CD8-positive, alpha-beta memory T cell (primary cell): ENCODE measurements at regions not wholly inside any gene's neighbourhood (a gene's known extent, or its start where the extent isn't known, plus 50 kb on each side); places are given as distances from the start of the nearest gene placed in this dataset.

Source experiments
- CTCF ChIA-PET: fragments of 350-600 bp; sonication (Branson Sonifier 250); formaldehyde crosslinking; loops from one replicate; lab custom pipeline; 2021; ENCODE audit warnings: antibody characterized with exemption; lab: Charles Lee
- POLR2A ChIA-PET: fragments of 350-600 bp; sonication (Branson Sonifier 250); formaldehyde crosslinking; loops from one replicate; lab custom pipeline; 2021; ENCODE audit warnings: antibody characterized with exemption; lab: Charles Lee
- DNase-seq, 5 donors: peaks; one replicate each; pipeline versions ENCODE4 v3.0.0 to v3.0.0-alpha.2; 2020 to 2022; ENCODE audit warnings: mixed read lengths in 1 of 5
- H3K27ac ChIP-seq: one replicate; pipeline ENCODE4 v1.7.0; 2013; ENCODE audit warnings: low read depth, mild to moderate bottlenecking, low read length, moderate library complexity
- H3K27me3 ChIP-seq: 2 replicates; pipeline ENCODE4 v1.7.0; 2013; ENCODE audit warnings: low read length, mild to moderate bottlenecking; ENCODE audit not compliant: insufficient read depth, poor library complexity, severe bottlenecking
- H3K36me3 ChIP-seq: 2 replicates; pipeline ENCODE4 v1.7.0; 2013; ENCODE audit warnings: mild to moderate bottlenecking, low read length, moderate library complexity; ENCODE audit not compliant: insufficient read depth
- H3K4me1 ChIP-seq: 2 replicates; pipeline ENCODE4 v1.7.0; 2013; ENCODE audit warnings: mild to moderate bottlenecking, low read length, moderate library complexity; ENCODE audit not compliant: insufficient read depth
- H3K4me3 ChIP-seq: 2 replicates; pipeline ENCODE4 v1.7.0; 2013; ENCODE audit warnings: mild to moderate bottlenecking, low read length
- H3K9me3 ChIP-seq: 2 replicates; pipeline ENCODE4 v1.7.0; 2013; ENCODE audit warnings: mild to moderate bottlenecking, low read length
- H3K27ac Mint-ChIP-seq, 8 donors: one replicate each; pipeline ENCODE4 v1.8.0; 2020 to 2021; ENCODE audit warnings: mixed read lengths in 8 of 8, mild to moderate bottlenecking in 6 of 8, inconsistent platforms in 3 of 8, moderate library complexity in 3 of 8
- H3K27me3 Mint-ChIP-seq, 2 donors: one replicate each; pipeline ENCODE4 v1.8.0; 2020 to 2021; ENCODE audit warnings: mixed read lengths in 2 of 2, mild to moderate bottlenecking in 1 of 2, moderate library complexity in 1 of 2
- H3K36me3 Mint-ChIP-seq, 3 donors: one replicate each; pipeline ENCODE4 v1.8.0; 2020 to 2021; ENCODE audit warnings: mixed read lengths in 3 of 3, inconsistent platforms in 1 of 3, mild to moderate bottlenecking in 1 of 3
- H3K4me1 Mint-ChIP-seq, 3 donors: one replicate each; pipeline ENCODE4 v1.8.0; 2020 to 2021; ENCODE audit warnings: mixed read lengths in 3 of 3, inconsistent platforms in 1 of 3, mild to moderate bottlenecking in 1 of 3
- H3K4me3 Mint-ChIP-seq, 7 donors: one replicate each; pipeline ENCODE4 v1.8.0; 2020 to 2021; ENCODE audit warnings: mixed read lengths in 7 of 7, mild to moderate bottlenecking in 6 of 7, moderate library complexity in 4 of 7, inconsistent platforms in 2 of 7
- H3K9me3 Mint-ChIP-seq, 5 donors: one replicate each; pipeline ENCODE4 v1.8.0; 2020 to 2022; ENCODE audit warnings: mixed read lengths in 5 of 5, mild to moderate bottlenecking in 3 of 5, moderate library complexity in 2 of 5, inconsistent platforms in 1 of 5

DNA sequence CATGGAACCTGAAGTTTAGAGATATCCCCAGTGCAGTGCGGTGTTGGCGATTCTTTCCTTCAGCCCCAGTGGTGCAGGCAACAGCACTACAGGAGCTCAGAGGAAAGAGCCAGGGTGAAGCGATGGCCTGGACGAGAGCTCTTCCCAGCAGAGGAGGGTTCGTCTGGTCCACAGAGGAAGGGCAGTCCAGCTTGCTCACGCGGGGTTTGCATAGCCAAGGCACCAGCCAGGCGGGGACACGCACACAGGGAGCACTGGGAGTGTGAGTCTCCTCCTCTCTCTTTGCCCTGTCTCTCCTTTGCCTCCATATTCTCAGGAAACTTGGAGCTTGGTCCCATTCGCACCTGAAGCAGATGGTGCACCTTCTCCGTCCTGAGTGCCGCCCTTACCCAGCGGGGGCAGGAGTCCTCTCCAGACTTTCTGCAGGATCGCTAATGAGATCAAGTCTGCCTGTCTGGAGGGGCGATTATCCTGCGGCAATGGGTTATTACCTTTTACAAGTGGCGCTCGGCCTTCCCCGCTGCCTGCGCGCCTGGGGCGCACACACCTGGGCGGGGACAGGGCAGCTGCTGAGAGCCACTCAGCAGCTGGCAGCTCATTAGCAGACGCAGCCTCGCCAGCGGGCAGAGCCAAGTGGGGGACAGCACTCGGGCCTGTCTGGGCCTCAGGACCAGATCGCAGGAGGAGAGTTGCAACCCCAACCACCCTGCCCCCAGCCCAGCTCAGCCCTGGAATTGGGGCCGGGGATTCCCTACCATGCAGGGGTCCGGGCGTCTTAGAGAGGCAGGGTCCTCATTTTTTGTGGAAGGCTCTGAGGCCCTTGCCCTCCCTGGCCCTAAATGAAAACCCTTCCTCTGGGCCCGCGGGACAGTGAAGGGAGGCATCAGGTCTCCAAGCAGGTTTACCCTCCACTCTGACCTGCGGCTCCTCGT lies 119.0 kb upstream of the MEF2A start:
- no peak overlapping the region for H3K4me3 Mint-ChIP-seq
- peaks cover 25 to 49% (median 44%) of the 10 kb centered on the region in 3 donors for H3K4me1 Mint-ChIP-seq
- DNase-seq: no peak
- no peak overlapping the region for H3K27ac Mint-ChIP-seq
- Histone ChIP-seq H3K4me3 (no peak overlapping the region), H3K36me3 (no peaks in the 10 kb centered on the region), H3K27me3 (no peaks in the 10 kb centered on the region), H3K9me3 (no peaks in the 10 kb centered on the region), H3K27ac (no peak overlapping the region), H3K4me1 (peaks cover 46% of the 10 kb centered on the region)
- POLR2A ChIA-PET: no interaction called here
- H3K27me3 Mint-ChIP-seq: peaks cover 12 to 25% of the 10 kb centered on the region in 2 donors
- no peaks in the 10 kb centered on the region for H3K36me3 Mint-ChIP-seq
- CTCF ChIA-PET: interaction anchor here (1.2 kb wide), 1 partner anchor 9 kb away, joined by 3 read pairs; no protein-coding TSS in a partner anchor
- H3K9me3 Mint-ChIP-seq: peaks cover 0 to 2% (median 0%) of the 10 kb centered on the region in 5 donors

DNA sequence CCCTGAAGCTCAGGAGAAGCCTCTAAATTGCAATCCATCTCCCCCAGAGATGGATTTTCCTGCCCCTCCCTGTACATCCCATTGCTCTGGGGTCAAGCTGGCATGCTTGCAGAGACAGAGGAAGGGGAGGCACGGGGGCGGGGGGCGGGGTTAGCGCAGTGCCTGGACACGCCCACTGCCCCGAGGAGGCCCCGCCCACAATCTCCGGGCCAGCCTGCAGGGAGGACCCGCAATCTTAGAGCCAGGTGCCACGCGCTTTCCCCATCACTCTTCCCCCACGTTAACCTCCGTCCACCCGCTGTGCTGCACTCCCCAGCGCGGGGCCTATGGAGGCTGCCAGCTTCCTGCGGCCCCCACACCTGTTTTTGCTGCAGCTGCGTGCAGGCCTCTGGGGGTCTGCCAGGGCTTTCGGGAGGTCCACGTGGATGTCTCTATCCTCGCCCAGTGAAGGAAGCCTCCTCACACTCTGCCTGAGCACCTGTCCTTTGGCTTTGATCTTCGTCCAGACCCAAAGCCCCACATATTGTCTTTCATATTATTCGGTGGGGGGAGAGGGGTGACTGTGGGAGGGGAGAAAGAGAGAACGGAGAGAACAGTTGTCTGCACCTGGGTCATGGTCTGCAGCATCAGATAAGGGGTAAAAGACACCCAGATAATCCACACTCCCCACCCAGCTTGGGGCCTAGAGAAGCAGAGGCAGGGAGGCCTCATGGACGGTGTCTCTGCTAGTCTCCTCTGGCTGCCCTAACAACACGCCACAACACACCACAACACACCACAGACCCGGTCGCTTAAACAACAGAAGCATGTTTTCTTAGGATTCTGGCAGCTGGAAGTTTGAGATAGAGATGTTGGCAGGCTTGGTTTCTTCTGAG lies 118.0 kb upstream of the MEF2A start:
- Histone ChIP-seq H3K27ac (no peak overlapping the region), H3K4me1 (peaks cover 40% of the 10 kb centered on the region), H3K9me3 (no peaks in the 10 kb centered on the region), H3K27me3 (no peaks in the 10 kb centered on the region), H3K36me3 (no peaks in the 10 kb centered on the region), H3K4me3 (no peak overlapping the region)
- DNase-seq: no peak
- H3K36me3 Mint-ChIP-seq: no peaks in the 10 kb centered on the region
- H3K27ac Mint-ChIP-seq: peak overlapping the region in 1 of 8 donors; percentile 60
- H3K9me3 Mint-ChIP-seq: peaks cover 0 to 2% (median 0%) of the 10 kb centered on the region in 5 donors
- CTCF ChIA-PET: no interaction called here
- no peak overlapping the region for H3K4me3 Mint-ChIP-seq
- H3K4me1 Mint-ChIP-seq: peaks cover 22 to 43% (median 40%) of the 10 kb centered on the region in 3 donors
- H3K27me3 Mint-ChIP-seq: peaks cover 12 to 26% of the 10 kb centered on the region in 2 donors
- POLR2A ChIA-PET: no interaction called here

DNA sequence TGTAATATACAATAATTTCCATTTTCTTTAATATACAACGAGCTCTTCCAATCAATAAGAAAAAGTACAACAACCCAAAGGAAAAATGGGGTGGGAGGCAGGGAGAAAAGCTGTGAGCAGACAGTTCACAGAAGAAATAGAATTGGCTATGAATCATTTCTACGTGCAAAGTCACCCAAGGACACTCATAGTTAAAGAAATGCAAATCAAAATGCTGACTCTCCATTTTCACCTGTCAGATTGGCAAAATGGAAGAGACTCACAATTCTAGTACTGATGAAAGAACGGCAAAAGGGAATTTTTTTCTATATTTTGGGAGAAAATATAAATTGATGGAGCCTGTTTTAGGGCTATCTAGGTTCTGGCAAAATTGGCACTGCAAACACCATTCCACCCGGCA lies 116.3 kb upstream of the MEF2A start:
- Mint-ChIP-seq H3K4me1 (peaks cover 18 to 35% (median 32%) of the 10 kb centered on the region in 3 donors), H3K36me3 (no peaks in the 10 kb centered on the region), H3K27me3 (peaks cover 12 to 28% of the 10 kb centered on the region in 2 donors), H3K4me3 (no peak overlapping the region), H3K9me3 (peaks cover 0 to 2% (median 0%) of the 10 kb centered on the region in 5 donors), H3K27ac (no peak overlapping the region)
- no peaks in the 10 kb centered on the region for H3K36me3 ChIP-seq
- no peaks in the 10 kb centered on the region for H3K9me3 ChIP-seq
- ChIA-PET CTCF (no interaction called here), POLR2A (no interaction called here)
- H3K4me3 ChIP-seq: no peak overlapping the region
- no peak overlapping the region for H3K27ac ChIP-seq
- H3K27me3 ChIP-seq: no peaks in the 10 kb centered on the region
- no peak for DNase-seq
- peaks cover 26% of the 10 kb centered on the region for H3K4me1 ChIP-seq

DNA sequence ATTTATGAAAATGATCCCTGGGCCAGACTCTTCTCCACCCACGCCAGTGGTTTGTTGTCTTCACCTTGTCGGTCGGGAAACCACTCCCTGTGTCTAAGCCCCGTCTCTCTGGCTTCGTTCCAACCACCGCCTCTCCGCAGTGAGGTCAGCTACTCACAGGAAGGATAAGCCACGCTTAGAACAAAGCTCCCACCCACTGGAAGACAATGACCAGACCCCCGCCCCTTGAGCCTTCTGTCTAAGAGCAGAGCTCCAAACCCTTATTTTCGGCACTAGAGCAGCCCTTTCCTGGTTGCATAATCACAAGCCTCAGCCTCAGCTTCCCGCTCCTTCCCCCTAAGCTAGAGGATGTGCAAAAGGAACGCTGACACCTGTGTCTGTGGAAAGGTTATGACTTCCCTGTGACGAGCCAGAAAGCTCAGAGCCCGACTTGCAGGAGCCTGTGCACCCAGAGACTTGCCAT lies 114.9 kb upstream of the MEF2A start:
- Histone ChIP-seq H3K4me3 (peak overlapping the region; percentile 20), H3K27ac (no peak overlapping the region), H3K27me3 (no peaks in the 10 kb centered on the region), H3K4me1 (peaks cover 12% of the 10 kb centered on the region), H3K9me3 (no peaks in the 10 kb centered on the region), H3K36me3 (no peaks in the 10 kb centered on the region)
- POLR2A ChIA-PET: no interaction called here
- Mint-ChIP-seq H3K27ac (peak overlapping the region in 4 of 8 donors; percentile 56 to 87 (median 56)), H3K36me3 (no peaks in the 10 kb centered on the region), H3K4me3 (peak overlapping the region in 6 of 7 donors; percentile 66 to 81 (median 76)), H3K4me1 (peaks cover 18 to 35% (median 32%) of the 10 kb centered on the region in 3 donors), H3K9me3 (no peaks in the 10 kb centered on the region), H3K27me3 (peaks cover 12 to 34% of the 10 kb centered on the region in 2 donors)
- CTCF ChIA-PET: no interaction called here
- DNase-seq: peak in 2 of 5 donors; percentile 17 to 49

DNA sequence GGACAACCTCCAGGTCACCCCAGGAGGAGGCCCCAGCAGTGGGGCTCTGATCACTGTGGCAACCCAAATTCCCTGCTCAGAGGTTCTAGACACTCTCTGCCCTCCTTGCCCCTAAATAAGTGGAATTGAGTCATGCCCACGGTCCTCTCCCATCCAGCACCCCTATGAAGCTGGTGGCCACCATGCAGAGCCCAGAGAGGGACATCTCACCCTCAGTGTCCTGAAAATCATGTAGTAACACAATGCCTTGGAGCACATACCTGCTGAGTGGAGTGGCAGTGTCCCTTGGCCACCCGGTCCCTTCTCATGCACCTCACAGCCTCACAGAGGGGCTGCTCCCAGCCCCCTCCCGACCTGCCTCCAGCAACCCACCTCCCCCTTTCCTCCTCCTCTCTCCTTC lies 114.3 kb upstream of the MEF2A start:
- CTCF ChIA-PET: no interaction called here
- no peak for DNase-seq
- Histone ChIP-seq H3K27me3 (no peaks in the 10 kb centered on the region), H3K4me1 (peaks cover 12% of the 10 kb centered on the region), H3K36me3 (no peaks in the 10 kb centered on the region), H3K9me3 (no peaks in the 10 kb centered on the region), H3K27ac (no peak overlapping the region), H3K4me3 (peak overlapping the region; percentile 20)
- no peaks in the 10 kb centered on the region for H3K9me3 Mint-ChIP-seq
- H3K27me3 Mint-ChIP-seq: peaks cover 15 to 36% of the 10 kb centered on the region in 2 donors
- H3K4me1 Mint-ChIP-seq: peaks cover 18 to 35% (median 32%) of the 10 kb centered on the region in 3 donors
- peak overlapping the region in 2 of 8 donors; percentile 29 to 53 for H3K27ac Mint-ChIP-seq
- H3K36me3 Mint-ChIP-seq: no peaks in the 10 kb centered on the region
- H3K4me3 Mint-ChIP-seq: peak overlapping the region in 3 of 7 donors; percentile 34 to 77 (median 74)
- POLR2A ChIA-PET: no interaction called here

DNA sequence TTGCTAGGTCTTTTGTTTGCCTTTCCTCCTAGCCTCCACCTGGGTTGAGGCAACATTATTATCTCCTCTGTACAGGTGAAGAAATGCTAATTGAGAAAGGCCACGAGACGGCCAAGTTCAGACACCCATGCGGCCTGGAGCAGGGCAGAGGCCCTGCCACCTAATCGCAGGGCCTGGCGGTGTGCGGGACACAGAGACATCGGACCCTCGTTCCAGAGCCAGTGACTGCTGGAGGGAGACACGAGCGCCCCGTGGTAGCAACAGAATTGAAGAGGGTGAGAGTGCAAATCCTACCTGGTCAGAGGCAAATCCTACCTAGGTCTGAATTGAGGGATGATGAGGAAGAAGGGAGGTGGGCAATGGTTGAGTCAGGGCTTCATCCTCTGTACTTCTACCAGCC lies 113.8 kb upstream of the MEF2A start:
- Histone ChIP-seq H3K27ac (no peak overlapping the region), H3K9me3 (no peaks in the 10 kb centered on the region), H3K27me3 (no peaks in the 10 kb centered on the region), H3K36me3 (no peaks in the 10 kb centered on the region), H3K4me1 (peaks cover 12% of the 10 kb centered on the region), H3K4me3 (no peak overlapping the region)
- no peak for DNase-seq
- ChIA-PET POLR2A (no interaction called here), CTCF (no interaction called here)
- no peaks in the 10 kb centered on the region for H3K9me3 Mint-ChIP-seq
- peaks cover 16 to 39% of the 10 kb centered on the region in 2 donors for H3K27me3 Mint-ChIP-seq
- H3K36me3 Mint-ChIP-seq: no peaks in the 10 kb centered on the region
- H3K27ac Mint-ChIP-seq: peak overlapping the region in 2 of 8 donors; percentile 5 to 29
- peaks cover 18 to 35% (median 32%) of the 10 kb centered on the region in 3 donors for H3K4me1 Mint-ChIP-seq
- H3K4me3 Mint-ChIP-seq: peak overlapping the region in 1 of 7 donors; percentile 34

DNA sequence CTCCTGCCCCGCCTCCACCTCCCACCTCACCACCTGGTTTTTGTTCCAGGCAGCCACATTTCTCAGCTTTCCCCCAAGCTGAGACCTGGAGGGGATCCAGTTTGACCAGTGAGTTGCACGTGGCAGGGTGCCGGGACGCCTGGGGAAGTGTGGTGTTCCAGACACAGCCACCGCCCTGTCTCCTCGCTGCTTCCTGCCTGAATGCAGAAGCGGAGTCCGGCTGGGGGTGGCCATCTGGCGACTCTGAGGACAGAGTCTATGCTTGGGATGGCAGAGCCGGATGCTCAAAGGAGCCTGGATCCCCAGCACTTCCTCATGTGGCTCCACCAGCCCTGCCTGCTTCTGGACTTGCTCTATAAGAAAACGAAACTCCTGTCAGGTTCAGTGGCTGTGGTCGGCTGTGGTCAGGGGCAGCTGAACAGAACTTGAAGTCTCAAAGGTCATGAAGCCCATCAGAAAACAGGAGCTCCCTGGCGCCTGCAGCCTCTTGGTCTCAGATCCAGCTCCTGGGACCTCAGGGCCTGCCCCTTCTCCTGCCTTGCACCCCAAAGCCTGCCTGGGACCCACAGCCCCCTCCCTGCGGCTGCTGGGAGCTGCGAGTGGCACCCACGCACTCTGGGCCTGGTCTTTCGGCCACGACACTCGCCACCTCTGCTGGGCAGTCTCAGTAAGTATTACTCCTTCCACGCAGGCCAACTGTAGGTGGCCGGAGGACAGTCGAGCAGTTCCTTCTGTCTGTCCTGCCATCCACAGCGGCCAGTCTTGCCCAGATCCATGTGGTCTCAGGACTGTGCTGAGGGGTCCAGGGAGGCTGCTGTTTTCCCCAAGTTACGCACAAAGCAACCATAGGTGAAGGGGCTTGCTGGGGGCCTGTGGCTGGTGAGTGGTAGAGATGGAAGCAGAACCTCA lies 112.8 kb upstream of the MEF2A start:
- H3K4me3 ChIP-seq: no peak overlapping the region
- CTCF ChIA-PET: no interaction called here
- peaks cover 18 to 31% (median 28%) of the 10 kb centered on the region in 3 donors for H3K4me1 Mint-ChIP-seq

More for the DNA sequence above, 112.8 kb upstream of the MEF2A start:
- H3K27me3 Mint-ChIP-seq: peaks cover 12 to 35% of the 10 kb centered on the region in 2 donors
- Histone ChIP-seq H3K9me3 (no peaks in the 10 kb centered on the region), H3K27me3 (no peaks in the 10 kb centered on the region), H3K27ac (no peak overlapping the region), H3K36me3 (no peaks in the 10 kb centered on the region), H3K4me1 (peaks cover 12% of the 10 kb centered on the region)
- peaks cover 0 to 5% (median 0%) of the 10 kb centered on the region in 5 donors for H3K9me3 Mint-ChIP-seq
- H3K27ac Mint-ChIP-seq: peak overlapping the region in 1 of 8 donors; percentile 23
- POLR2A ChIA-PET: no interaction called here
- peaks cover 0 to 6% (median 0%) of the 10 kb centered on the region in 3 donors for H3K36me3 Mint-ChIP-seq
- peak overlapping the region in 1 of 7 donors; percentile 73 for H3K4me3 Mint-ChIP-seq
- no peak for DNase-seq
